ENCODE measurements at regions not wholly inside any gene's neighbourhood (a gene's known extent, or its start where the extent isn't known, plus 50 kb on each side); places are given as distances from the start of the nearest gene placed in this dataset.
"Not testable (repeated sequence)": the region's sequence is repeated elsewhere in the genome, so short reads cannot be mapped to it uniquely, and the experiment has no call there.

- Histone ChIP-seq H3K36me3 (no peaks in the 10 kb centered on the region), H3K27me3 (no peaks in the 10 kb centered on the region), H3K4me1 (peaks cover 0 to 5% (median 0%) of the 10 kb centered on the region in 4 donors), H3K27ac (no peak overlapping the region), H3K9me3 (no peaks in the 10 kb centered on the region), H3K4me3 (no peak overlapping the region)
- TF ChIP-seq EP300 (IDR thresholded peaks at IDR 0.05) = no peak
- TF ChIP-seq POLR2A (IDR thresholded peaks at IDR 0.05) = no peak
- no peak for TF ChIP-seq POLR2AphosphoS5 (IDR thresholded peaks at IDR 0.05)
- no peak for TF ChIP-seq CTCF (IDR thresholded peaks at IDR 0.05)
- intact Hi-C loops (cut with DNase I) = no loop called here
- WGBS, 2 donors = 70 to 76% methylated on average over 8 of the region's 8 CpGs
- DNase-seq = no peak
These were observed 446.0 kb downstream of the EFNB2 start for GRCh38 chr13:106089261-106089980.

- WGBS, 2 donors = 90 to 92% methylated on average over 6 of the region's 6 CpGs
- Histone ChIP-seq H3K4me1 (peaks cover 0 to 5% (median 0%) of the 10 kb centered on the region in 4 donors), H3K9me3 (no peaks in the 10 kb centered on the region), H3K36me3 (no peaks in the 10 kb centered on the region), H3K27ac (no peak overlapping the region), H3K4me3 (no peak overlapping the region), H3K27me3 (no peaks in the 10 kb centered on the region)
- no peak for DNase-seq
- intact Hi-C loops (cut with DNase I) = no loop called here
- no peak for TF ChIP-seq POLR2A (IDR thresholded peaks at IDR 0.05)
- TF ChIP-seq EP300 (IDR thresholded peaks at IDR 0.05) = no peak
- TF ChIP-seq CTCF (IDR thresholded peaks at IDR 0.05) = no peak
- no peak for TF ChIP-seq POLR2AphosphoS5 (IDR thresholded peaks at IDR 0.05)
These were observed 447.4 kb downstream of the EFNB2 start for GRCh38 chr13:106088085-106088484.

GRCh38 chr13:106087201-106087600, 448.3 kb downstream of the EFNB2 start:
- DNase-seq = no peak
- no peaks in the 10 kb centered on the region for H3K36me3 ChIP-seq
- no peak for TF ChIP-seq EP300 (IDR thresholded peaks at IDR 0.05)
- no peak for TF ChIP-seq POLR2A (IDR thresholded peaks at IDR 0.05)
- no peak for TF ChIP-seq CTCF (IDR thresholded peaks at IDR 0.05)
- TF ChIP-seq POLR2AphosphoS5 (IDR thresholded peaks at IDR 0.05) = no peak
- peaks cover 0 to 5% (median 0%) of the 10 kb centered on the region in 4 donors for H3K4me1 ChIP-seq
- H3K27me3 ChIP-seq = no peaks in the 10 kb centered on the region
- intact Hi-C loops (cut with DNase I) = no loop called here
- no peaks in the 10 kb centered on the region for H3K9me3 ChIP-seq
- 19 to 72% methylated on average over 10 of the region's 10 CpGs for WGBS, 2 donors
- H3K27ac ChIP-seq = no peak overlapping the region
- no peak overlapping the region for H3K4me3 ChIP-seq

GRCh38 chr13:106083620-106084350, 451.7 kb downstream of the EFNB2 start:
- no peak for DNase-seq
- 15 to 41% methylated on average over 3 of the region's 3 CpGs for WGBS, 2 donors
- Histone ChIP-seq H3K27me3 (no peaks in the 10 kb centered on the region), H3K36me3 (no peaks in the 10 kb centered on the region), H3K4me3 (no peak overlapping the region), H3K27ac (no peak overlapping the region), H3K4me1 (no peaks in the 10 kb centered on the region), H3K9me3 (no peaks in the 10 kb centered on the region)
- TF ChIP-seq POLR2A (IDR thresholded peaks at IDR 0.05) (no peak), CTCF (IDR thresholded peaks at IDR 0.05) (peak; percentile 8 to 62 (median 37)), EP300 (IDR thresholded peaks at IDR 0.05) (no peak)
- intact Hi-C loops (cut with DNase I) = loop anchor here (5.0 kb wide), 1 partner anchor 449 kb away; no protein-coding TSS in a partner anchor

GRCh38 chr13:106081221-106081620, 454.2 kb downstream of the EFNB2 start:
- intact Hi-C loops (cut with DNase I) = loop anchor here (5.0 kb wide), 1 partner anchor 451 kb away; no protein-coding TSS in a partner anchor
- not testable (repeated sequence) for H3K36me3 ChIP-seq, H3K27ac ChIP-seq, H3K4me3 ChIP-seq, H3K4me1 ChIP-seq, H3K27me3 ChIP-seq, DNase-seq, H3K9me3 ChIP-seq
- WGBS, 2 donors = 94 to 95% methylated on average over 6 of the region's 6 CpGs
